GM21390 (cell line): ENCODE measurements at regions not wholly inside any gene's neighbourhood (a gene's known extent, or its start where the extent isn't known, plus 50 kb on each side); places are given as distances from the start of the nearest gene placed in this dataset.

Source experiments
- ATAC-seq: cut with Tn5 transposase; IDR thresholded peaks from one replicate; pipeline ENCODE4 v1.9.1; 2021; ENCODE audit not compliant: unreplicated experiment

DNA sequence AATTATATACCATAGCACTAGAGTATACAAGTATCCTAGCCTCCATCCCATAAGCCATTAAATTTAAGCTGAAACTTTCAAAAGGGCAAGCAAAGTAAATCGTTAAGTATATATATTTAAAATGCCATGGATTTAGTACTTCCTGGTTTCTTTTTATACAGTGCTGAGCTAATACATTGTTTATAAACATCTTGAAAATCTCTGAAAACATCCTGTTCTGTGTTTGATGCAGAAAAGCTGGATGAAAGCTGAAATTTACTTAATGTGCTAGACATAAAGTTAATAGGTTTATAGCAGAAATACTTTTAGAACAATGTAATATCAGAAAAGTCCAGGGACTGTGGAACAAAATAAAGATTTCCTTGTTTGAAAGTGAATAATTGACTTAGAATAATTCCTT, 875.4 kb downstream of the SLITRK6 start:
- no peak for ATAC-seq

DNA sequence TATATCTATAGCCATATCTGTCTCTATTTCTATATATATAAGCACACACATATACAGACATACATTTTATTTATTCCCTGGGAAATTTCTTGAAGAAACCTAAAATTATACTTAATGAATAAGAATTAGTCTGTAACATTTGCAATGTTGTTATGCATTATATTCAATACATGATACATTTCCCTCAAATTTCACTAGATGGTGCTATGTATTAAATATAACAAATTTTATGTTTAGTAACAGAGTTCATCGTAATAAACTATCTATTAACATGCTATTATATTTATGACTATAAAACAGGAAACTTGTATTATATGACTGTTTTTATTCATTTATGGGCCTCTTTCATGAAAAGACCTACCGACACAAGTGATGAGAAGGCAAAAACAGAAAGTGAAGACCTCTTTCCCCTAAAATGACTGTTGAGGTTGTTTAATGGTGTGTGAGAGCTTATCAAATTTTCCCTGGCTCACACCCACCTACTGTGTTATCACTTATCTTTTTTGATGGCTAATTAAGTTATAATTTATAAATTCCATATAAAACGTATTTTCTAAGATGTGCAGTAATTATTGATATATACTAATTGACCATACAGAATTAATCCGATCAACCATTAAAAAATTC, 881.9 kb downstream of the SLITRK6 start:
- ATAC-seq = no peak

DNA sequence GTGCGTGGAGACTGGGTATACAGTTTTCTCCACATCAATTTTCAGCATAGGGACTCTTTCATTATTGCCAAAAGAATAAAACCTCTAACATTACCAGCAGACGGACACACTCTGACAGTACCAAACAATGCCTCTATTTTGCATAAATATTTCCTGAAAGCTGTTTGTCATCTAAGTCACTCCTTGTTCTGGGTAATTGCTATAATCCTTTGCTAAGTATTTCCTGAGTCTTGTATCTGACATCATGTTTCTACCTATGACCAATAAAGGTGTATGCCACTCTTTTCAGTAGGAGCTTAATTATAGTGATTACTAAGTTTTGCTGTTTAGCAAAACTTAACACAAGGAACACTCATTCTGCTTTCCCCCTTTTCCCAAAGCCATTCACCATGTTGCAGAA, 886.5 kb downstream of the SLITRK6 start:
- ATAC-seq = no peak

DNA sequence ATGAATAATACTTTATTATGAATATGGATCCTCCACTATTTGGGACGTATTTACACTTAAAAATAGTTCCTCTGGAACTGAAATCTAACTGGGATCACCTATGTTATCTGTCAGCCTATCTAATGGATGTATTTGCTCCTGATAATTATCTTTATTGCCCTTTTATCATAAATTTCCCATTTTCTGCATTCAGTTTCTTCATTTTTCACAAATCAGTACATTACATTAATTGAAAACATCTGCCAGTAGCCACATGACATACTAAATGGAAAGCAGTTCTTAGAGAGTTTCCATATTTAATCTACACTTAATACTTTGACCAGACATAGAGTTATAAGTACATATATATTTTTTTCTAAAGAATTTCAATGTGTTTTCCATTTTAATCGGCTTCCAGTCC, 888.8 kb downstream of the SLITRK6 start:
- ATAC-seq = no peak

DNA sequence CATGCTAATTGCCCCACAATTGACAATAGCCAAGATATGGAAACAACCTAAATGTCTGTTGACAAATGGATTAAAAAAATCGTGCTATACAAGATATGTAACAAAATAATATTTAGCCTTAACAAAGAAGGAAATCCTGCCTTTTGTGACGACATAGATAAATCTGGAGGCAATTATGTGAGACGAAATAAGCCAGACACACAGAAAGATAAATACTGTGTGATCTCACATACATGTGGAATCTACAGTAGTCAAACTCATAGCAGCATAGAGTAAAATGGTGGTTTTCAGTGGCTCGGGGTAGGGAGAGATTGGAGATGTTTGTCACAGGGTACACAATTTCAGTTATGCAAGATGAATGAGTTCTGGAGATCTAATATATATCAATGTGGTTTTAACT, 895.8 kb downstream of the SLITRK6 start:
- no peak for ATAC-seq

DNA sequence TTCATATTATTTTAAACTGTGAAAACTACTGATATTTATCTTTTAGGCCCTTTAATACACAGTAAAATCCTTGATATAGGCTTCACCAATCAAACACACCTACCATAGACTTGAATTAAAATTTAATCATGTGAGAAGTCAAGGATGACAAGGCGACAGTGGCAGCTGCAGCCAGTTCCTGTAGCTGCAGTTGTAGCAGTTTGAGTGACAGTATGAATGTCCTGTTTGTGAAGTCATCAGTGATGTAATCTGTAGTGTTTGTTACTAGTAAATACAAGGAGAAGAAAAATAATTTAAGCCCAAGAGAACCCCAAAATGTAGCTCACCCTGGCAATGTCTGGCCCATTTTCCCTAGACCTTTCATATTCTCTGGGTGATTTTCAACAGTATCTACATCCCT, 897.0 kb downstream of the SLITRK6 start:
- ATAC-seq = no peak

DNA sequence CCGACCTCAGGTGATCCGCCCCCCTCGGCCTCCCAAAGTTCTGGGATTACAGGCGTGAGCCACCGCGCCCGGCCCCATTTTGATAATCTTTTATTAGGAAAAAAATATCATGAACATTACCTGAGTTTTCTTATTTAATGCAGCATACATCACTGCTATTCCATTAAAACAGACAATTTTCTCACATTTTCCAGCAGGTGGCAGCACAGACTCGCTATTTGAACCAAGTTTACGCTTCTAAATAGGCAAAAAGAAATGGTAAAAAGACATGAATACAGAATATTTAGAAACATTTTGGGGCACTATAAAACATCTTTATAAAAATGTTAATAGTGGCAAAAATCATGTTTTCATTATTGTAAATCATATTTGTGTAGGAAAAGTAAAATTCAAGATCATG, 903.1 kb downstream of the SLITRK6 start:
- peak; percentile 80 for ATAC-seq

DNA sequence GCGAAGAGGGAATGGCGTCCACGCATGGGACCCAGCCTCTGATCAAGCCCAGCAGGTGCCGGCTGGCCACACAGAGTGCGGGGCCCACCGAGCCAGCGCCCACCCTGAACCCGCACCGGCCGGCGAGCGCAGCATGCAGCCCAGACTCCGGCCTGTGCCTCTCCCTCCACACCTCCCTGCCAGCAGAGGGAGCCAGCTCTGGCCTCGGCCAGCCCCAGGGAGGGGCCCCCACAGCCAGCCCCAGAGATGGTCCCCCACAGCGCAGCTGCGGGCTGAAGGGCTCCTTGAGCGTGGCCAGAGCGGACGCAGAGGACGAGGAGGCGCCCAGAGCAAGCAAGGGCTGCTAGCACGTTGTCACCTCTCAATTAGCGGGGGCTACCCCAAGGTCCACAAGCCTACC, 904.5 kb downstream of the SLITRK6 start:
- no peak for ATAC-seq

DNA sequence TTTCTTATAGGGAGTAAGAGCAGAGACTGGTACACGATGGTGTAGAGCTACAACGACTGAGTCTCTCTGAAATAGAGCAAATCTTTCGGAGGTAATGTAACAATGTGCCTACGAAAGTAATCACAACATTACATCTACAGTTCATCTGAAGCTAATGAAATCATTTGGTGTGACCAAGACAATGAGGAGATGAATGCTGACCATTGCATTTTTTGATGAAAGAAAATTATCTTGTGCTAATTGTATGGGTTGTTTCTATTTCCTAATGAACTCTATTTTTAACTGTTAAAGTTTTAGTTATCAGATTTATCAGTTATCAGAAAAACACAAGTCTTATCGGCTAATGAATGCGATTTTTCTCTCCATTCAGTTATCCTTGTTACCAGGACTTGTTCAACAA, 913.4 kb downstream of the SLITRK6 start:
- ATAC-seq = no peak

DNA sequence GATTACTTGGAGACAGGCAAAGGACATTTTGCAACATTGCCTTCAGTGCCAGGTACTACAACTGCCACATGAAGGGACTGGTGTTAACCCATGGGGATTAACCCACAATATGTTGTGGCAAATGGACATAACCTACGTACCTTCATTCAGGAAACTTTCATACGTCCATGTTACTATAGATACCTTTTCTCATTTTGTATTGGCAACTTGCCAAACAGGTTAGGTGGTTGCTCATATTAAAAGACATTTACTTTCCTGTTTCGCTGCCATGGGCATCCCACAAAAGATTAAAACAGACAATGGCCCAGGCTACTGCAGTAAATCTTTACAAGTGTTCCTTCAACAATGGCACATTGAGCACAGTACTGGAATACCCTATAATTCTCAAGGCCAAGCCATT, 925.3 kb downstream of the SLITRK6 start:
- ATAC-seq = no peak

DNA sequence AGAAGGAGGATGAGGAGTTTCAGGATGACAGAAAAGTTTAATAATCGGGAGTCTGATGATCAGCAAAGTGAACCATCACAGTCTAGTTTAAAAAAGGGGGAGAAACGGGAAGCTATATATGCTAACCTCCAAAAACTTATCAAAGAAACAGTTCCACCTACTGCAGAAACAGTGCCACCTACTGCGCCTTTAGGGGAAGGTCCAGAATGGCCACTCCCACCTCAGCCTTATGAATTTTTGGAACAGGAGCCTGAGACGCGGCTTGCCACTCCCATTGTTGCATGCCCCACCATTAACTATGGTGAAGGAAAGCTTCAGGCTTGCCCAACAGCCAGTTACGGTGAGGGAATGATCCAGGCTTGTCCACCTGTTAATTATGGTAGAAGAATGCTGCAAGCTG, 929.0 kb downstream of the SLITRK6 start:
- no peak for ATAC-seq

DNA sequence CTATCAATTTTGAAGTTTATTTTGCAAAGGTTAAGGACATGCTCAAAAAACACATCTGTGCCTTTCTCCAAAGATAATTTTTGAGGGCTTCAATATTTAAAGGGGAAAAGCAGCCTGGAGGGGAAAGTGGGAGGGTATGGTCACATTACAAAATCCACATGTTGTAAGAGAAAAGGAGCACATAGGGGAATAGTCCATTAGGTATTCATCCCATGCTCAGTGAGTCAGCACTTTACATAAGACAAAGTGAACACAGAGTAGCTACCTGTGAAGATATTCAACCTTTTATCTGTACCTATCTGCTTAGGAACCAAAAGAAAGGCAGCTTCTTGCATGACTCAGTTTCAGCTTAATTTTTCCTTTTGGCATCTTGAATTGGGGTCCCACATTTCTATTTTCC, 932.0 kb downstream of the SLITRK6 start:
- no peak for ATAC-seq

DNA sequence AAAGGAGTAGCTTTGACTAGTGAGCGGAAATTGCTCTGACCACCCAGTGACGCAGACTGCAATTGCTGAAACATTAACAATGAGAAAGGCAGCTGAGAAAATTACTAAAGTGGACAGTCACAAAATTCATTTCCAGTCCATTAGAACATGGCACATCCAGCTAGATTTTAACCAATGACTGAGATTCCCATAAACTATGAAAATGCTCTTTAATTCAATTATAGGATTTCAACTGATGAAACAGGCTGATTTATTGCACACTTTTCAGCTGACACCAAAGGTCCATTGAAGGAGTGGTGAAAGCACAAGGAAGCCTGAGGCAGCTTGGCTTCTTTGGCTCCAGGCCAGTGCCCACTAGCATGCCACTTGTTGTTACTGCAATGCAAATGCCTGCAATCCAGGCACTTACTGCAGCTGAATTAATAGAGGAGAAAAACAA, 933.4 kb downstream of the SLITRK6 start:
- no peak for ATAC-seq

DNA sequence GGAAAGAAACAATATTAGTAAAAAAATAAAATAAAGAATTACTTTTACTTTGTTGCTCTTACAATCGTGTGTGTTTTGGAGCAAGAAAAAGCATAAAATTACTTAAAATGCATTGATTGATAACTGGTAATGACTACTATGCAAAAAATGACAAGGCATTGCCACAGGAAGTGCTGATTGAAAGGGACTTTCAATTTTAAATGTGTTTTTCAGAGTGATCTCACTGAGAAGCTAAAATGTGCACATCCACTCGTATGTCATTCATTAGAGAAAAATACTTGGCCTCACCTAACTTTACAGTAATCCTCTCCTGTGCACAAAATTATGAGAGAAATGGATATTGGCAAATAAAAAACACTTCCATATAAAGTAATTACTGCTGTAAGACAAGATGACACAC, 934.9 kb downstream of the SLITRK6 start:
- no peak for ATAC-seq

DNA sequence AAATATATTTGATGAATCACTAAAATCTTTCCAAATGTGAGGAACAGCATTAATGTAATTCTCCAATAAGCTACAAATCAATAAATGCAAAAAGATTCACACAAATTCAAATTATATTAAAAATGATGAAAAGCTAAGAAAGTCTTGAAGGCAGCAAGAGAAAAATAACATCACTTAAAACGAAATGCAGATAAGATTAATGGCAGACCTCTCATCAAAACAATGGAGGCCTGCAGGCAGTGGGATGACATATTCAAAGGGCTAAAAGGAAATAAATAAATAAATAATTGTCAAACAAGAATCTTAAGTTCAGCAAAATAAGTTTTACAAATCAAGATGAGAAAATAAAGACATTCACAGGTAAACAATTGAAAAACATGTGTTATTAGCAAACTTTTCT, 952.1 kb downstream of the SLITRK6 start:
- no peak for ATAC-seq

DNA sequence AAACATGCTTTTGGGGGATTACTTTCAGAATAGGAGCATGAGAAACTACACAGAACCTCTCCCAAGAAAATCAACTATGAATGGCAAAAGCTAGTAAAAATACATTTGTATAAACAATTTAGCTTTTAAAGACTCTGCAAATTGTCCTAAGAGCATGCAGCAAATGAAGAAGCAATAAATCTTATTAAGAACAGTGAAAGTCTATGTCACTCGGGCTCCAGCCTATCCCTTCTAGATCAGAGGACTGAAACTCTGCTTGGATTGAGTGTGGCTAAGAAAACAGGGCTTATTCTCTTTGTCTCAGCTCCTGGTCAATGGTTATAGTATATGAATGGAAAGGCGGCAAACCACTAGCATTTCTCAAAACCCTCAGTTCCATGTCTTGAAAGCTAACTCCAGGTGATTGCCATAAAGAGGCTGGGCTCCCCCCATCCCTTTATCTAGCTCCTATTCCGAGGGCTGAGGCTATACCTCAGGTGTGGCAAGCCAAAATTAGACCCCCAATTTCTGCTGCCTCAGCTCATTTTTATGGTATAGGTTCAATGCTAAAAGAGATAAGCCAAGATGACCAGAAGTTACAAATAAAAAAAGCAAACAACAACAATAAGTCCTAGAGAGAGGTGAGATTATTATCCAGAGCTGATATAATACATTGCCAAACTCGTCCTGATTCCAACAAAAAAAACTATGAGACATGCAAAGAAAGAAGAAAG, 953.2 kb downstream of the SLITRK6 start:
- ATAC-seq = no peak

DNA sequence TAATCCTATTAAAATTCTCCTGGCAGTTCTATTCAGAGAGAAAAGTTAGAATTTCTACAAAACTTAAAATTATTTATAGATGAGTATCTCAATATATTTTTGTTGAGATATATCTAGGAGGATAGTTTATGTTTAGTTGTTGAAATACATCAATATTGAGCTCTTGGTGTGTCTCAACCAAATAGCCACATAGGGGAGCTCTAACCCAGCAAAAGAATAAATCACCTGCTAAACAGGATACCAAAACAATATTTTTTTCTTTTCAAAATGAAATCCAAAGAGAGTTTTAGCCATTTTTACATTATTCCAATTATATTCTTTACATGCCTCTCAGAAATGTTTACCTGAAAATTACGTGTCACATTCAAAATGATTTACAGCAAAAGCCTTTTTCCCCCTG, 954.7 kb downstream of the SLITRK6 start:
- no peak for ATAC-seq

DNA sequence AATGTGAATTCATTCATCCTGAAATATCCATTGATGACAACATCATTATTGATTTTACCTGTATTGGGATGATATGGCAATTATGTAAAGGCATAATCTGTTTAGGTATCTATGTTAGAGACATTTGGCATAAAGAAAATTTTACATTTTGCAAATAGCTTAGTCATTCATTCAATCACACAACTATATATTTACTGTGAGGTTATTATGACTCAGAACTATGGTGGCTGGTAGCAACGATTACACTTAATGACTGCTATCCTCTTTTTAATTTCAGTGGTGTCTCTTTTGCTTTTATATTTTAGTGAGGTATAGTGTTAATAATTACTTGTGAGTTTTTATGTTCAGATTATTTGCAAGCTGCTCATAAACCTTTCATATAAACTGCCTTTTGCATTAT, 955.9 kb downstream of the SLITRK6 start:
- no peak for ATAC-seq

DNA sequence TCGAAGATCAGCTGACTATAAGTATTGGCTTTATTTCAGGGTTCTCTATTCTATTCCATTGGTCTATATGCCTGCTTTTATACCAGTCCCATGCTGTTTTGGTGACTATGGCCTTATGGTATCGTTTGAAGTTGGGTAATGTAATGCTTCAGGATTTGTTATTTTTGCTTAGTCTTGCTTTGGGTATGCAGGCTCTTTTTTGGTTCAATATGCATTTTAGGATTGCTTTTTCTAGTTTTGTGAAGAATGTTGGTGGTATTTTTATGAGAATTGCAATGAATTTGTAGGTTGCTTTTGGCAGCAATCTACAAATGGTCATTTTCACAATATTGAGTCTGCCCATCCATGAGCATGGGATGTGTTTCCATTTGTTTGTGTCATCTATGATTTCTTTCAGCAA, 951.9 kb upstream of the SLITRK1 start:
- ATAC-seq = no peak

DNA sequence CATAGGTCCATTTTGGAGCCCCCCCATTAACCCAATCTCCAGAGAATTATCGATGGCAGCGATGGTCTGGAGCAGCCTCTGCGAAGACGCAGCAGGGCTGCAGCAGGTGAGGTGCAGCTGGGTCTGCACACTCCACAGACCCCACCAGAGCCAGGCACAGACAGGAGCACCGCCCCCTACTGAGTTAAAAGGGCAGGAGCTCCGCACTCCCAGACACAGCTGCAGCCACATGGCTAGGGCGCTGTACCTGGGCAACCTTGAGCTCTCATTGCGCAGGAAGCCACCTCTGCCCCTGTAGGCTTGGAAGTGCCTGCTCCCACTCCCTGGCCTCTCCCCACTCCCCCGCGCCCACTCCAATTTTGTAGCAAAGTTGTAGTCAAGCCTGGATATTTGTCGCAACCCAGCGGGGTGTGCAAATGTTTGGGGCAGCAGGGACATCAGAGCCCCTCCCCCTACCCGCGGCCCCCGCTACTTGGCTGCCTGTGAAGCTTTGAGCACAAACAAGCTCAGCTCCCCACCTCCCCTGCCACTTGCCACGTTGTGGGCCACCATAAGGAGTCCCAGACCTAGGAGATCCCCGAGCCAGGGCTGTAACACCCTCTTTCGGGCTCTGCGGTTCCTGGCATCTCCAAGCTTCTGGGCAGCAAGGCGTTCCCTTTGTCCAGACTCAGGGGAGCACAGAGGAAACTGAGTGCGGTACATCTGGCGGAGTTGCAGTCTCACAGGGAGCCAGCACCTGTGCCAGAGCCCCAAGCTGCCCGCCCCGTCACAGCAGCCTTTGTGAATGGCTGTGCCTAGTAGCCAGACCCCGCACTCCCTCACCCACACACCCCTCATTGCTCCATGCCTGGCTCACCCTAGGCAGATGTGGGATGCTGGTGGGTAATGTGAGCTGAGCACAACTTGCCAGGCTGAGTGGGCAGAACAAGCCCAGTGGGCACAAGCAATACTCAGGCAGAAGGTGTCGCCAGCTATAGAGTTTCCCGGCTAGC, 949.7 kb upstream of the SLITRK1 start:
- no peak for ATAC-seq

DNA sequence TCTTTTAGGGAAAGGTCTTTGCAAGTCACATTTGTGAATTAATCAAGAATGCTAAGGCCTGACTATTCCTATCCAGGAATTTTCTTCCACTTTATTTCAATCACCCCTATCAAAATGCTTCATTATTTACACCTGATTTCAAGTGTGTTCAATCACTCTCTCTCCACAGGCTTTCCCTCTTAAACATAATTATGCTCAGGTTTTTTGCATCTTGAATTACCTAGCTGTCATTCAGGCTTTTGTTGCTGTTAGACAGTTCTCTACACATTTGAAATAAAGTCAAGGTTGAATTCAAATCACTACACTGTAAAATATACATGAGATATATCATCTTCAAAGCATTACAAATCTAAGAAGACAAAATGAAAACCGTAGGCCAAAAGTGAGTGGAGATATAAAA, 941.3 kb upstream of the SLITRK1 start:
- no peak for ATAC-seq

DNA sequence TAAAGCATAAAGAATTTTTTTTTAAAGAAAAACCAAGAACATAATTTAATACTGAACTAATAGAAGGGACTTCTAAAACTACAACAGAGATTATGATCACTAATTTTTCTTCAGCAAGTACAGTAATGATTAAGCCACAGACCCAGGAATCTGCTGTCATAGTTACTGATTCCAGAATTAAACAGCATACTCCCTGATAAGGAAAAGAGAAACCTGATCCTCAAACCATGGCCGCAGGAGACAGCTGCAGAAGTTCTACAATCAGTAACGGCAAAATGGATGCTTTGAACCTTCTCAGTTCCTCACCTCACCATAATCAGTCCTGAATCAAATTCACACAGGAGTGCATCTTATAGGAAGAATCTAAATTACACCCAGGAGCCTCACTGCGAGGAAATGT, 939.0 kb upstream of the SLITRK1 start:
- ATAC-seq = no peak
